SK-N-SH (cell line): ENCODE measurements at regions not wholly inside any gene's neighbourhood (a gene's known extent, or its start where the extent isn't known, plus 50 kb on each side); places are given as distances from the start of the nearest gene placed in this dataset.

Experiments used
- CTCF ChIA-PET: fragments of 300-600, 350-600 bp; formaldehyde crosslinking; extraction: SDS; loops from one replicate; lab custom pipeline; 2021; lab: Yijun Ruan, JAX
- POLR2A ChIA-PET: fragments of 350-600 bp; sonication (Branson Sonifier 250); formaldehyde crosslinking; extraction: SDS; loops from one replicate; lab custom pipeline; 2020; ENCODE audit warnings: antibody characterized with exemption, inconsistent platforms; lab: Yijun Ruan, JAX
- DNase-seq: peaks from one replicate; pipeline ENCODE4 v3.0.0; 2012
- H2AFZ ChIP-seq: fragments of 200-600 bp; sonication (generic); 2 replicates; pipeline ENCODE4 v1.8.1; 2016; ENCODE audit warnings: antibody characterized with exemption, mild to moderate bottlenecking, low read depth
- H3F3A ChIP-seq: fragments of 200-600 bp; sonication (generic); replicated peaks from 2 replicates; pipeline ENCODE3; 2016; ENCODE audit warnings: antibody characterized with exemption, mild to moderate bottlenecking; ENCODE audit not compliant: insufficient read depth
- H3K27ac ChIP-seq, 2 experiments: fragments of 200-500 bp in 1 of 2; fragments of 200-600 bp in 1 of 2; sonication (Bioruptor generic) in 1 of 2; sonication (generic), shearing (Covaris generic) in 1 of 2; 2 replicates each; pipeline versions ENCODE4 v1.5.1 to v1.6.1; 2014 to 2016; ENCODE audit warnings: low read depth in 2 of 2, inconsistent platforms in 1 of 2, low read length in 1 of 2, mild to moderate bottlenecking in 1 of 2, mixed read lengths in 1 of 2
- H3K27me3 ChIP-seq: fragments of 200-600 bp; sonication (generic), shearing (Covaris generic); 2 replicates; pipeline ENCODE4 v1.6.1; 2016; ENCODE audit warnings: mixed run types; ENCODE audit not compliant: insufficient read depth
- H3K36me3 ChIP-seq, 2 experiments: fragments of 200-500 bp in 1 of 2; fragments of 200-600 bp in 1 of 2; sonication (Bioruptor generic) in 1 of 2; sonication (generic) in 1 of 2; replicated peaks in 1 of 2; 2 replicates each; pipeline versions ENCODE3 to v1.5.1; 2014 to 2016; ENCODE audit warnings: low read length in 1 of 2, mild to moderate bottlenecking in 1 of 2; ENCODE audit not compliant: insufficient read depth in 2 of 2, control insufficient read depth in 1 of 2
- H3K4me1 ChIP-seq, 2 experiments: fragments of 200-500 bp in 1 of 2; fragments of 200-600 bp in 1 of 2; sonication (Bioruptor generic) in 1 of 2; sonication (generic), shearing (Covaris generic) in 1 of 2; 2 replicates each; pipeline versions ENCODE4 v1.5.1 to v1.6.1; 2014 to 2016; ENCODE audit warnings: low read depth in 1 of 2, low read length in 1 of 2, mixed run types in 1 of 2; ENCODE audit not compliant: insufficient read depth in 2 of 2, control insufficient read depth in 1 of 2
- H3K4me2 ChIP-seq: fragments of 200-600 bp; sonication (generic), shearing (Covaris generic); 2 replicates; pipeline ENCODE4 v1.6.1; 2017; ENCODE audit warnings: mixed run types
- H3K4me3 ChIP-seq, 2 experiments: fragments of 200-500 bp in 1 of 2; fragments of 200-600 bp in 1 of 2; sonication (Bioruptor generic) in 1 of 2; sonication (generic), shearing (Covaris generic) in 1 of 2; 2 replicates each; pipeline versions ENCODE4 v1.5.1 to v1.8.1; 2014 to 2016; ENCODE audit warnings: low read depth in 2 of 2, inconsistent platforms in 1 of 2, low read length in 1 of 2, mild to moderate bottlenecking in 1 of 2, mixed read lengths in 1 of 2, moderate library complexity in 1 of 2
- H3K79me2 ChIP-seq: fragments of 200-600 bp; sonication (generic); 2 replicates; pipeline ENCODE4 v1.8.1; 2017; ENCODE audit warnings: mild to moderate bottlenecking; ENCODE audit not compliant: insufficient read depth
- H3K9ac ChIP-seq: fragments of 200-600 bp; sonication (generic); 2 replicates; pipeline ENCODE4 v1.6.1; 2017; ENCODE audit warnings: mixed run types
- H3K9me2 ChIP-seq: fragments of 200-600 bp; sonication (generic); 2 replicates; pipeline ENCODE4 v1.6.1; 2017; ENCODE audit warnings: mixed run types
- H3K9me3 ChIP-seq: fragments of 200-600 bp; sonication (generic); 2 replicates; pipeline ENCODE4 v1.6.1; 2017; ENCODE audit warnings: mixed run types, mild to moderate bottlenecking, moderate library complexity
- H4K20me1 ChIP-seq: fragments of 200-600 bp; sonication (generic); 2 replicates; pipeline ENCODE4 v1.6.1; 2017; ENCODE audit warnings: mild to moderate bottlenecking, mixed run types; ENCODE audit not compliant: insufficient read depth
- CTCF ChIP-seq: fragments of 200-600 bp; sonication (generic); IDR thresholded peaks from 2 replicates; pipeline ENCODE4 v1.6.1; 2017; ENCODE audit warnings: antibody characterized with exemption, mild to moderate bottlenecking, moderate library complexity
- FOSL2 ChIP-seq: IDR thresholded peaks from 2 replicates; pipeline ENCODE4 v1.4.0; 2012; ENCODE audit warnings: low read depth, mild to moderate bottlenecking, moderate library complexity, borderline replicate concordance
- FOXJ3 ChIP-seq: sonication (generic); formaldehyde crosslinking; IDR thresholded peaks from 2 replicates; pipeline ENCODE4 v1.5.1; 2020; ENCODE audit warnings: mild to moderate bottlenecking, missing genetic modification reagents
- FOXM1 ChIP-seq: IDR thresholded peaks from 2 replicates; pipeline ENCODE4 v1.4.0; 2012; ENCODE audit warnings: low read depth, mild to moderate bottlenecking
- GATA2 ChIP-seq: sonication (generic); formaldehyde crosslinking; IDR thresholded peaks from 2 replicates; pipeline ENCODE4 v1.5.0; 2020; ENCODE audit warnings: mild to moderate bottlenecking, missing genetic modification reagents
- JUND ChIP-seq: IDR thresholded peaks from 2 replicates; pipeline ENCODE4 v1.4.0; 2012
- MEF2A ChIP-seq: IDR thresholded peaks from 2 replicates; pipeline ENCODE4 v1.4.0; 2012; ENCODE audit warnings: low read depth, borderline replicate concordance
- MXI1 ChIP-seq: IDR thresholded peaks from 2 replicates; pipeline ENCODE4 v1.6.1; 2012; ENCODE audit warnings: mild to moderate bottlenecking, low read depth, low read length, improper control_type of control experiment
- NRF1 ChIP-seq: IDR thresholded peaks from 2 replicates; pipeline ENCODE4 v1.6.1; 2012; ENCODE audit warnings: low read depth, mild to moderate bottlenecking, low read length
- PBX3 ChIP-seq: IDR thresholded peaks from 2 replicates; pipeline ENCODE4; 2012
- RAD21 ChIP-seq: IDR thresholded peaks from 2 replicates; pipeline ENCODE4 v1.6.1; 2012; ENCODE audit warnings: mild to moderate bottlenecking, low read length
- ZBTB33 ChIP-seq: IDR thresholded peaks from 2 replicates; pipeline ENCODE4 v1.4.0; 2012; ENCODE audit warnings: low read depth, borderline replicate concordance
- WGBS: methylation state at CpG from one replicate; pipeline ENCODE4 v1.1.6; 2017; ENCODE audit warnings: low lambda C conversion rate; 5-methylcytosine and 5-hydroxymethylcytosine counted together

GRCh38 chr6:92714346-92714745 lies 705.0 kb downstream of the EPHA7 start:
- DNase-seq, result no peak
- Histone ChIP-seq H3K4me3 (no peak overlapping the region), H4K20me1 (no peaks in the 10 kb centered on the region), H3K9me2 (no peaks in the 10 kb centered on the region), H3F3A (no peaks in the 10 kb centered on the region), H3K9ac (no peak overlapping the region), H3K79me2 (no peaks in the 10 kb centered on the region), H3K27ac (no peak overlapping the region), H3K36me3 (no peaks in the 10 kb centered on the region), H3K4me2 (no peak overlapping the region), H3K9me3 (no peaks in the 10 kb centered on the region)
- POLR2A ChIA-PET, result no interaction called here
- TF ChIP-seq NRF1 (no peak), FOXJ3 (no peak), RAD21 (no peak), FOSL2 (no peak), JUND (no peak), FOXM1 (no peak), MXI1 (no peak), GATA2 (CRISPR knock-in tag) (no peak), MEF2A (no peak)
- TF ChIP-seq, all 33 proteins: peak for 0
- H3K27me3 ChIP-seq, result no peaks in the 10 kb centered on the region
- CTCF ChIA-PET, result no interaction called here
- no peak overlapping the region for H2AFZ ChIP-seq
- H3K4me1 ChIP-seq, result no peaks in the 10 kb centered on the region

- TF ChIP-seq PBX3 (no peak), GATA2 (CRISPR knock-in tag) (no peak), RAD21 (no peak), ZBTB33 (no peak), CTCF (no peak)
- ChIA-PET POLR2A (no interaction called here), CTCF (no interaction called here)
- Histone ChIP-seq H3K9me2 (no peaks in the 10 kb centered on the region), H3K4me3 (no peak overlapping the region), H3K27ac (no peak overlapping the region), H3K9me3 (no peaks in the 10 kb centered on the region), H3K27me3 (no peaks in the 10 kb centered on the region), H3F3A (no peaks in the 10 kb centered on the region), H3K79me2 (no peaks in the 10 kb centered on the region), H3K36me3 (no peaks in the 10 kb centered on the region), H4K20me1 (no peaks in the 10 kb centered on the region), H3K4me2 (no peak overlapping the region), H3K9ac (no peak overlapping the region), H2AFZ (no peak overlapping the region), H3K4me1 (no peaks in the 10 kb centered on the region)
- DNase-seq, result no peak
- 6% methylated on average over 3 of the region's 3 CpGs for WGBS
These were observed 709.3 kb downstream of the EPHA7 start for GRCh38 chr6:92710048-92710447.
